H1 (cell line): ENCODE measurements at regions not wholly inside any gene's neighbourhood (a gene's known extent, or its start where the extent isn't known, plus 50 kb on each side); places are given as distances from the start of the nearest gene placed in this dataset.

Source experiments
- CTCF ChIA-PET: fragments of 300-600 bp; sonication (Branson Sonifier 250); formaldehyde crosslinking; loops from one replicate; lab custom pipeline; 2021; ENCODE audit not compliant: partially characterized antibody; lab: Charles Lee
- POLR2A ChIA-PET: fragments of 300-600 bp; sonication (Branson Sonifier 250); formaldehyde crosslinking; loops from one replicate; lab custom pipeline; 2021; ENCODE audit warnings: inconsistent platforms; ENCODE audit not compliant: partially characterized antibody; lab: Charles Lee
- DNase-seq, 2 experiments: peaks; one replicate each; pipeline versions ENCODE4 v3.0.0 to v3.0.0-alpha.2; 2010 to 2022; ENCODE audit warnings: low spot score in 2 of 2, low read depth in 1 of 2, mixed read lengths in 1 of 2
- FAIRE-seq: peaks from 2 replicates; lab custom pipeline; 2011; peaks lifted over from hg19 to GRCh38; lab: Jason Lieb, UNC
- H2AFZ ChIP-seq: 2 replicates; pipeline ENCODE4 v1.8.1; 2012; ENCODE audit warnings: low read length, inconsistent platforms
- H2AK5ac ChIP-seq: 2 replicates; pipeline ENCODE4 v1.6.1; 2013; ENCODE audit warnings: low read depth, low read length
- H2BK120ac ChIP-seq: replicated peaks from 2 replicates; pipeline ENCODE3; 2013; ENCODE audit warnings: low read depth, low read length, inconsistent platforms
- H2BK12ac ChIP-seq: 2 replicates; pipeline ENCODE4 v1.6.1; 2013; ENCODE audit warnings: low read depth, low read length
- H2BK15ac ChIP-seq: 2 replicates; pipeline ENCODE4 v1.6.1; 2013; ENCODE audit warnings: low read length
- H2BK20ac ChIP-seq: 2 replicates; pipeline ENCODE4 v1.6.1; 2013; ENCODE audit warnings: low read length
- H2BK5ac ChIP-seq: 2 replicates; pipeline ENCODE4 v1.6.1; 2013; ENCODE audit warnings: low read depth, low read length
- H3K14ac ChIP-seq: 2 replicates; pipeline ENCODE4 v1.6.1; 2013; ENCODE audit warnings: inconsistent platforms; ENCODE audit not compliant: insufficient read length
- H3K18ac ChIP-seq: 2 replicates; pipeline ENCODE4 v1.6.1; 2013; ENCODE audit warnings: low read length; ENCODE audit errors: extremely low read depth
- H3K23ac ChIP-seq: 2 replicates; pipeline ENCODE4 v1.6.1; 2013; ENCODE audit warnings: inconsistent platforms; ENCODE audit not compliant: insufficient read length
- H3K23me2 ChIP-seq: 2 replicates; pipeline ENCODE4 v1.6.1; 2013; ENCODE audit warnings: low read depth, low read length
- H3K27ac ChIP-seq: 2 replicates; pipeline ENCODE4 v1.6.1; 2011; ENCODE audit warnings: low read depth, low read length, inconsistent platforms
- H3K27me3 ChIP-seq, 4 experiments: replicated peaks in 1 of 4; 1 replicate in 1 of 4; 2 replicates in 3 of 4; pipeline versions ENCODE4 v1.6.1 to v1.8.1; 2011 to 2013; ENCODE audit warnings: low read length in 3 of 4, mild to moderate bottlenecking in 3 of 4, inconsistent platforms in 2 of 4, mixed read lengths in 2 of 4, moderate library complexity in 1 of 4; ENCODE audit not compliant: control insufficient read depth in 3 of 4, insufficient read depth in 3 of 4; ENCODE audit errors: extremely low read depth in 1 of 4
- H3K36me3 ChIP-seq, 4 experiments: 2 replicates each; pipeline versions ENCODE4 v1.6.1 to v1.8.1; 2011 to 2013; ENCODE audit warnings: mild to moderate bottlenecking in 4 of 4, low read length in 3 of 4, moderate library complexity in 2 of 4, control low read depth in 1 of 4, inconsistent platforms in 1 of 4; ENCODE audit not compliant: insufficient read depth in 4 of 4, control insufficient read depth in 2 of 4
- H3K4ac ChIP-seq: replicated peaks from 2 replicates; pipeline ENCODE3; 2013; ENCODE audit warnings: low read length, low read depth, mixed read lengths, inconsistent platforms; ENCODE audit not compliant: insufficient read length
- H3K4me1 ChIP-seq, 4 experiments: replicated peaks in 1 of 4; 1 replicate in 1 of 4; 2 replicates in 3 of 4; pipeline versions ENCODE4 v1.6.1 to v1.8.1; 2011 to 2013; ENCODE audit warnings: low read length in 3 of 4, inconsistent platforms in 2 of 4, mixed read lengths in 1 of 4; ENCODE audit not compliant: insufficient read depth in 4 of 4, control insufficient read depth in 3 of 4
- H3K4me2 ChIP-seq, 2 experiments: 2 replicates each; pipeline versions ENCODE4 v1.6.1 to v1.8.1; 2011 to 2013; ENCODE audit warnings: low read depth in 2 of 2, low read length in 2 of 2, control low read depth in 1 of 2, inconsistent platforms in 1 of 2, mild to moderate bottlenecking in 1 of 2; ENCODE audit not compliant: insufficient read depth in 1 of 2
- H3K4me3 ChIP-seq, 4 experiments: fragments of 200-600, 300-600 bp in 1 of 4; sonication (generic), shearing (Covaris generic), sonication (Bioruptor Twin) in 1 of 4; 2 replicates each; pipeline versions ENCODE4 v1.5.1 to v1.8.1; 2011 to 2016; ENCODE audit warnings: low read length in 4 of 4, low read depth in 3 of 4, control low read depth in 2 of 4, inconsistent platforms in 2 of 4, mild to moderate bottlenecking in 2 of 4, mixed read lengths in 1 of 4, moderate library complexity in 1 of 4; ENCODE audit not compliant: insufficient read depth in 2 of 4; ENCODE audit errors: extremely low read depth in 1 of 4
- H3K56ac ChIP-seq: replicated peaks from 2 replicates; pipeline ENCODE3; 2013; ENCODE audit warnings: low read depth, mild to moderate bottlenecking, mixed read lengths, low read length, inconsistent platforms; ENCODE audit not compliant: insufficient read length
- H3K79me1 ChIP-seq: 2 replicates; pipeline ENCODE4 v1.6.1; 2013; ENCODE audit warnings: low read depth, low read length, control low read depth
- H3K79me2 ChIP-seq, 2 experiments: 2 replicates each; pipeline versions ENCODE4 v1.6.1 to v1.8.1; 2012 to 2013; ENCODE audit warnings: low read length in 2 of 2, mild to moderate bottlenecking in 2 of 2, inconsistent platforms in 1 of 2; ENCODE audit not compliant: insufficient read depth in 2 of 2, control insufficient read depth in 1 of 2
- H3K9ac ChIP-seq, 4 experiments: replicated peaks in 1 of 4; 1 replicate in 1 of 4; 2 replicates in 3 of 4; pipeline versions ENCODE4 v1.6.1 to v1.8.1; 2011 to 2013; ENCODE audit warnings: low read depth in 3 of 4, low read length in 3 of 4, control low read depth in 2 of 4, mild to moderate bottlenecking in 2 of 4, moderate library complexity in 2 of 4, inconsistent platforms in 1 of 4; ENCODE audit errors: extremely low read depth in 1 of 4
- H3K9me3 ChIP-seq, 2 experiments: 2 replicates each; pipeline versions ENCODE4 v1.6.1 to v1.8.1; 2012 to 2013; ENCODE audit warnings: mild to moderate bottlenecking in 2 of 2, moderate library complexity in 2 of 2, control low read depth in 1 of 2, inconsistent platforms in 1 of 2, low read depth in 1 of 2, low read length in 1 of 2, mixed read lengths in 1 of 2; ENCODE audit not compliant: insufficient read depth in 2 of 2
- H4K20me1 ChIP-seq, 2 experiments: replicated peaks in 1 of 2; 2 replicates each; pipeline versions ENCODE3 to v1.8.1; 2011 to 2013; ENCODE audit warnings: inconsistent platforms in 2 of 2, low read length in 2 of 2, mild to moderate bottlenecking in 1 of 2; ENCODE audit not compliant: insufficient read depth in 2 of 2, control insufficient read depth in 1 of 2
- H4K5ac ChIP-seq: 2 replicates; pipeline ENCODE4 v1.6.1; 2013; ENCODE audit warnings: low read length, low read depth, mixed read lengths, inconsistent platforms; ENCODE audit not compliant: insufficient read length
- H4K8ac ChIP-seq: 2 replicates; pipeline ENCODE4 v1.8.0; 2013; ENCODE audit warnings: mild to moderate bottlenecking, moderate library complexity, low read length, inconsistent platforms; ENCODE audit not compliant: insufficient read depth; ENCODE audit errors: extremely low read depth
- H4K91ac ChIP-seq: replicated peaks from 2 replicates; pipeline ENCODE3; 2013; ENCODE audit warnings: low read length, mixed read lengths, inconsistent platforms; ENCODE audit not compliant: insufficient read length
- HDAC2 ChIP-seq, 2 experiments: fragments of 300-600 bp in 1 of 2; sonication (generic) in 1 of 2; IDR thresholded peaks; 2 replicates each; pipeline ENCODE4 v1.6.1; 2011 to 2012; ENCODE audit warnings: low read depth in 2 of 2, low read length in 2 of 2, mild to moderate bottlenecking in 2 of 2, moderate library complexity in 2 of 2, borderline replicate concordance in 1 of 2, inconsistent platforms in 1 of 2
- KDM1A ChIP-seq: fragments of 200-600, 300-600 bp; sonication (generic); IDR thresholded peaks from 2 replicates; pipeline ENCODE4 v1.7.1; 2016; ENCODE audit warnings: mild to moderate bottlenecking, low read length, borderline replicate concordance
- TEAD4 ChIP-seq: IDR thresholded peaks from 2 replicates; pipeline ENCODE4 v1.6.1; 2012; ENCODE audit warnings: low read depth, low read length, inconsistent platforms, mixed read lengths
- WGBS, 2 experiments: shearing (Covaris generic) in 1 of 2; methylation state at CpG; one replicate each; pipeline versions ENCODE4 v1.1.6 to v1.1.7; 2013 to 2015; ENCODE audit warnings: low lambda C conversion rate in 2 of 2, mixed read lengths in 2 of 2, inconsistent platforms in 1 of 2, low coverage in 1 of 2, missing lambda C conversion rate in 1 of 2; ENCODE audit not compliant: insufficient replicate concordance in 2 of 2, insufficient coverage in 1 of 2, insufficient read length in 1 of 2; ENCODE audit errors: extremely low coverage in 1 of 2, missing lambda C conversion rate in 1 of 2; 5-methylcytosine and 5-hydroxymethylcytosine counted together

GRCh38 chr2:62309081-62309464 lies 113.2 kb downstream of the B3GNT2 start:
- Histone ChIP-seq H4K5ac (no peak overlapping the region), H2AK5ac (no peak overlapping the region), H3K4me3 (no peak overlapping the region), H2BK12ac (peak overlapping the region; percentile 22; the same call in 1 of the 2 replicates), H3K4me2 (peak overlapping the region; percentile 30 to 49; a peak in 3 of 4 replicates), H3K36me3 (no peaks in the 10 kb centered on the region), H2BK120ac (peak overlapping the region; percentile 77), H3K18ac (peak overlapping the region; percentile 26; the same call in 1 of the 2 replicates), H3K4ac (peak overlapping the region; percentile 58), H3K79me2 (no peaks in the 10 kb centered on the region), H3K27me3 (no peaks in the 10 kb centered on the region), H3K23ac (no peak overlapping the region), H3K14ac (no peak overlapping the region), H3K9me3 (no peaks in the 10 kb centered on the region), H3K56ac (no peak overlapping the region), H4K91ac (peak overlapping the region; percentile 62), H2BK5ac (0 out of 2 replicates have a peak overlapping the region, but pooled peaks have one; percentile 82), H4K8ac (no peak overlapping the region), H2BK20ac (peak overlapping the region; percentile 91; the same call in 1 of the 2 replicates), H3K79me1 (no peaks in the 10 kb centered on the region), H3K9ac (no peak overlapping the region), H4K20me1 (no peaks in the 10 kb centered on the region), H3K23me2 (no peaks in the 10 kb centered on the region), H2BK15ac (no peak overlapping the region), H3K27ac (no peak overlapping the region), H2AFZ (0 out of 2 replicates have a peak overlapping the region, but pooled peaks have one; percentile 68), H3K4me1 (peaks cover 12 to 30% (median 23%) of the 10 kb centered on the region in 4 experiments)
- TF ChIP-seq HDAC2 (IDR thresholded peaks at IDR 0.05; ENCODE audit: borderline replicate concordance in 1 of 2, low read depth in 2 of 2, low read length in 2 of 2) (peak in 1 of 2 experiments; percentile 55; a peak in 1 of 4 replicates), TEAD4 (no peak), KDM1A (peak; percentile 75; the same call in 1 of the 2 replicates)
- POLR2A ChIA-PET: interaction anchor here (0.8 to 1.2 kb wide), 3 partner anchors 9 to 27 kb away, joined by 3 to 4 read pairs (median 4); no protein-coding TSS in a partner anchor
- DNase-seq: no peak
- WGBS, 2 experiments: 88% methylated on average over 1 of the region's 1 CpG; no CpG with 5 or more reads in 1 of the 2 experiments
- no peak for FAIRE-seq
- CTCF ChIA-PET: interaction anchor here (0.6 to 4.5 kb wide), 8 partner anchors 8 to 308 kb away, joined by 3 to 25 read pairs (median 4); no protein-coding TSS in a partner anchor
